Amygdala (tissue), 56 donors: ENCODE measurements at regions not wholly inside any gene's neighbourhood (a gene's known extent, or its start where the extent isn't known, plus 50 kb on each side); places are given as distances from the start of the nearest gene placed in this dataset.

ENCODE experiments used
- DNase-seq, 56 donors: peaks; one replicate each; lab custom pipeline; 2025; lab: John Stamatoyannopoulos, UW

GRCh38 chr4:22997358-22998224 lies 304.9 kb downstream of the GBA3 start:
- DNase-seq: no peak

GRCh38 chr4:22991576-22991975 lies 298.8 kb downstream of the GBA3 start:
- no peak for DNase-seq

- DNase-seq: peak in 1 of 56 donors; percentile 3
Measured at GRCh38 chr4:22988526-22988925, 295.8 kb downstream of the GBA3 start.

- DNase-seq: peak in 6 of 56 donors; percentile 0 to 29 (median 10)
Measured at GRCh38 chr4:22987870-22988269, 295.1 kb downstream of the GBA3 start.

- DNase-seq: no peak
Measured at GRCh38 chr4:22986881-22987280, 294.1 kb downstream of the GBA3 start.

GRCh38 chr4:22986262-22986661 lies 293.5 kb downstream of the GBA3 start:
- no peak for DNase-seq

GRCh38 chr4:22984390-22984789 lies 291.7 kb downstream of the GBA3 start:
- DNase-seq: no peak

GRCh38 chr4:22978656-22979055 lies 285.9 kb downstream of the GBA3 start:
- DNase-seq: no peak

GRCh38 chr4:22970665-22971064 lies 277.9 kb downstream of the GBA3 start:
- no peak for DNase-seq

- DNase-seq: no peak
Measured at GRCh38 chr4:22969287-22969896, 276.7 kb downstream of the GBA3 start.

GRCh38 chr4:22962295-22962694 lies 269.6 kb downstream of the GBA3 start:
- no peak for DNase-seq

GRCh38 chr4:22959483-22959882 lies 266.7 kb downstream of the GBA3 start:
- DNase-seq: no peak

- DNase-seq: no peak
Measured at GRCh38 chr4:22957774-22958309, 265.1 kb downstream of the GBA3 start.

- DNase-seq: no peak
Measured at GRCh38 chr4:22949161-22949855, 256.6 kb downstream of the GBA3 start.

- no peak for DNase-seq
Measured at GRCh38 chr4:22947851-22948250, 255.1 kb downstream of the GBA3 start.

GRCh38 chr4:22942920-22943559 lies 250.3 kb downstream of the GBA3 start:
- no peak for DNase-seq

GRCh38 chr4:22941688-22942375 lies 249.1 kb downstream of the GBA3 start:
- no peak for DNase-seq

- DNase-seq: no peak
Measured at GRCh38 chr4:22932326-22932725, 239.6 kb downstream of the GBA3 start.

GRCh38 chr4:22922426-22922825 lies 229.7 kb downstream of the GBA3 start:
- no peak for DNase-seq

- no peak for DNase-seq
Measured at GRCh38 chr4:22921936-22922335, 229.2 kb downstream of the GBA3 start.
